Stimulated activated CD4-positive, alpha-beta T cell treated with anti-CD3 and anti-CD28 coated beads, Interleukin-12 subunit alpha, Interleukin-12 subunit beta, amount 100 ng/mL, for 24 hours (primary cell): ENCODE measurements at regions not wholly inside any gene's neighbourhood (a gene's known extent, or its start where the extent isn't known, plus 50 kb on each side); places are given as distances from the start of the nearest gene placed in this dataset.
"Not testable (repeated sequence)": the region's sequence is repeated elsewhere in the genome, so short reads cannot be mapped to it uniquely, and the experiment has no call there.

Source experiments
- DNase-seq, 2 experiments: peaks; one replicate each; pipeline ENCODE4 v3.0.0-alpha.2; 2020; ENCODE audit warnings: low read depth in 2 of 2

DNA sequence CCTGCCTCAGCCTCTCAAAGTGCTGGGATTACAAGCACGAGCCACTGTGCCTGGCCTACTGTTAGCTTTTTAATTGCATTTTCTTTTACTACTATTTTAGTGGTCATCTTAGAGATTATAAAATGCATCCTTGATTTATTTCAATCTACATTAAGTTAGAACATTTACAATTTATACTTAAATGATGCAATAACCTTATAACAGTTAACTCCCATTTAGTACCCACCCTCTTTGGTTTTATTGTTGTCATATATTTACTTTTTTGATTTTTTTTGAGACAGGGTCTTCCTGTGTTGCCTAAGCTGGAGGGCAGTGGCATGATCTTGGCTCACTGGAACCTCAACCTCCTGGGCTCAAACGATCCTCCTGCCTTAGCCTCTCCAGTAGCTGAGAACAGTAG is 77.3 kb downstream of the PPCDC start:
- DNase-seq: no peak

DNA sequence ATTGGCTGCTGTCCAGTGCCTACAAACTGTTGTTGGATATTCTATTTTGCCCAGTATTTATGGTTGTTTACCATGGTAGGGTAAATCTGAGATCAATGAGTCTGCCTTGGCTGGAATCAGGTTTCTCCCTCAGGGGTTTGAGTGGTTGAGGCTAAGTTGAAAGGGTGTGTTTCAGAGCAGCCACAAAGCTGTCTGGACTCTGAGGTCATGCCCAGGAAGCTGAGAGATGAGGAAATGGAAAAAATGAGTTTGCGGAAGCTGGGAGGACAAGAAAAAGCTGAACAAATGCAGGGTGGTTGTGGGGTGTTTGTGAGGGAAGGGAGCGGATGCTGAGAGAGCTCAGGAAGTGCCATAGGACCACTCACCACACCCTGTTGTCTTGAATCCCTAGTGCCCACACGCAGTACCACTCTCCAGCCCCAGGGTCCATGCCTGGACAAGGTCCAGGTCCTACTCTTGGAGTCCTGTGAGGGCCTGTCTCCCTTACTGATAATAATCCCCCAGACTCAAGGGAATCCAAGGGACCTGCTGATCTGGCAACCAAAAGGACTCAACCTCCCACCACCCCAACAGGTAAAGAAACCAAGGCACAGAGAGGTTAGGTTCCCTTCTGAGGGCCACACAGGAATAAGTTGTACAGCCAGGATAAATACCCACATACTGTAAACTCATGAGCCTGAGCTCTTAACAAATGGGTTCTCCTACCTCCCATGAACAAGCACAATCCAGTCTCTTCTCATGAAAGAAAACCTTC is 81.6 kb downstream of the PPCDC start:
- peak in 1 of 2 experiments; percentile 28 for DNase-seq

DNA sequence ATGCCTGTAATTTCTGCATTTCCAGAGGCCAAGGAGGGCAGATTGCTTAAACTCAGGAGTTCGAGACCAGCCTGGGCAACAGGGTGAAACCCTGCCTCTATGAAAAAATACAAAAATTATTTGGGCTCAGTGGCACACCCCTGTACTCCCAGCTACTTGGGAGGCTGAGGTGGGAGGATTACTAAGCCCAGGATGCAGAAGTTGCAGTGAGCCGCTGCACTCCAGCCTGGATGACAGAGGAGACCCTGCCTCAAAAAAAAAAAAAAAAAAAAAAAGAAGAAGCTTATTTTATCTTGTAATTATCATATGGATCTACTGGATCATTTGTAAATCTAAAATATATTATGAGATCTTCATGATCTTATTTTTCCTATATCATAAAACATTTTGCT is 84.1 kb downstream of the PPCDC start:
- DNase-seq: no peak

DNA sequence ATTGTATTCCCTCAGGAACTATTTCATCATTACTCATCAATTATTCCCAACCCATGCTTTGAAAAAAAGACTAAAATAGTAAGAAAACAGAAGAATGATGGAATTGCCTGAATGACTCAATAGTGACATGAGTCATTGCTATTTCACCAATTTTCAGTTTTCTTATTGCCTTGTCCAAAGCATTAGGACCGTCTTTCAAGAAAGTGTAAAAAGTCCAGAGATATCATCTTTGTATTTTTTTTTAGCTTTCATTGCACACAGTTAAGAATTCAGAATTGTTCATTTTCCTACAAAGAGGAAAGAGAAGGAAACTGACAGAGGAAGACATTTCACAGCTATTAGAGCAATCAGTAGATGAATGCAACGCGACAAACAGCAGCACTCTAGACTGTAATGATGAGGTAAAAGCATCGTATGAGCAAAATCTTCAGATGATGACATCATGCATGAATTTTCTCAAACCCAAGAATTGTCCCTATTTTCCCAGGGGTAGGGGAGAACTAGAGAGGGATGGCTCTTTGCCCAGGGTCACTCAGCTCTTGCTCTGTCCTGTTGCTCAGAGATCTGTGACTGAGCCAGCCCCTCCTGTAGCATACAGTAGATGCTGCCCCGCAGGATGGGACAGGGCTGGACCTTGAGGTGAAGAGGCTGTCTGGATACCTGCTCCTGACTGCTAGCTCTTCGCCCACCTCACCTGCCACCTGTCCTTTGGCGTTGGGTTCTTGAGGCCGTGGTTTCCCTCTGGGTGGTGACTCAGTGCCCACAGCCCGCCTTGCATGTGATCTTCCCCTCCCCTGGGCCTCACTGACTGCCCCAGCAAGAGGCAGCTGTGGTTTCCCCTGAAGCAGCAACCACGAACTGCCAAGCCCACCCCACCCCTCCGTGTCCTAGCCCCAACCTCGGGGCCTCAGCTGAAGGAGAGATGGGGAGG is 84.8 kb downstream of the PPCDC start:
- DNase-seq: peak; percentile 22 to 58

DNA sequence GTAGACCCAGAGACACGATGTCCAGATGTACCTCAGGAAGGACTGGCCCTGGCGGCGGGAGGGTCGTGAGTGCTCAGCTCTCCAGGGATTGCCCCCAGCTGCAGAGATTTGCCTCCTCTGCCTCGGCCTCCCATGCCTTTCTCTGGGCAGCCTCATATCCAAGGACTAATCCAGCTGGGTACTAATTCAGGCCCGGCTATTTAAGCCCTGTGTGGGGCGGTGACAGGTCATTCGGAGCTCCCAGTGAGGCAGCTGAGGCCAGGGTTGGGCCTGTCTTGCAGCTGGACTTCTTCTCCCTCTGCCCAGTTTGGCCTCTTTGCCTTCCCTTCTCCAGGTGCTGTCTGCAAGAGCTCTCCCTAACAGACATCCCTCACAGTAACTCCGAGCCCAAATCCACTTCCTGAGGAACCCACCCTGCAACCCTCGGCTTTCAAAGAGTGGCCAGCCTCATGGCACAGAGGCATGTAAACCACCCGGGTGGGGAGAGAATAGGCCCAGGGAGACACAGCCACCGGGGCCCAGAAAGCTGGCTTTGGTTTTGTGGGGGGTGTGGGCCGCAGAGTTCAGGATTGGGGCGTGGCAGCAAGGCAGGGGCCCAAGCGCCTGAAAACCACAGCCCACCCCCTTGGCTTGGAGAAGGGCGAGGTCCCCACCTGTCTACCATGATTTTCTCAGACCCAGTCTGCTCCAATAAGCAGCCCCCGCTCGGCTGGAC is 85.8 kb downstream of the PPCDC start:
- no peak for DNase-seq

DNA sequence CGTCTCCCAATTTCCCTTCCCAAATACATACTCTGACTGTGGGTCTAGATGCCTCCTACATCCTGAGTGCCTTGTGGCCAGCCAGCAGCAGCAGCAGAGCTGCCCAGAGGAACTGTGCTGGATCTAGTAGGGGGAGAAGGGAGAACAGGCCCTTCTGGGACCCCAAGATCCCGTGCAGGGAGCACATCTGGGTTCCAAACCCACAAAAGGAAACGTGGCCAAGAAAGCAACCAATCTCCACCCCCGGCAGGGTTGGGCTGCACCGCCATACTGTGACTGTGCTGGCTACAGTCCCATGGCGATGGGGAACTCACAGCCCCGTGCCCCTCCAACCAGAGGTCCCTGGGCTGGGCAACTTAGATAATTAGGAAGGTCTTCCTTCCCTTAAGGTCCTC is 86.3 kb downstream of the PPCDC start:
- no peak for DNase-seq

DNA sequence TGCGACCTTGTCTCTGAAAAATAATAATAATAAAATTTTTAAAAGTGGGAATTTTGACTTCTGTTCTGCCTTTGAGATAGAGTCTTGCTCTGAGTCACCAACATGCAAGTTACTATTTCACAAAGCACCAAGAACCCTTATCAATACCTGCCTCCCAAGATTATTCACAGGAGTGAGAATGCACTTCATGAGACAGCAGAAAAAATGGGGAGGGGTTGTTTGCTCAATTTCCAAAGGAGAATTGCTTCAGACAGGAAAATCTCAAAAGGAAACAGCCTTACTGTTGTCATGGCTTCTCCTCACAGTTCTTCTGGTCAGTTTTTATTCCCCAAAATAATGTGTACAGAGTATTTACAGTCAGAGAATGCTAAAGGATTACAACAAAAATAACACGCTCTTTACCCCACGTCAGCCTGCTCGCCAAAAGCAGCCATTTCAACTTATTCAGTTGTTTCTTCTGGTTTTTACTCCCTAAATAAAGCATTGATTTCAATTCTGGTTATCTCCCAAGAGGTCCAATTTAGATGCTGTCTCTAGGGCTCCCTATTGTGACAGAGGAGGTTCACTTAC is 89.0 kb downstream of the PPCDC start:
- no peak for DNase-seq

DNA sequence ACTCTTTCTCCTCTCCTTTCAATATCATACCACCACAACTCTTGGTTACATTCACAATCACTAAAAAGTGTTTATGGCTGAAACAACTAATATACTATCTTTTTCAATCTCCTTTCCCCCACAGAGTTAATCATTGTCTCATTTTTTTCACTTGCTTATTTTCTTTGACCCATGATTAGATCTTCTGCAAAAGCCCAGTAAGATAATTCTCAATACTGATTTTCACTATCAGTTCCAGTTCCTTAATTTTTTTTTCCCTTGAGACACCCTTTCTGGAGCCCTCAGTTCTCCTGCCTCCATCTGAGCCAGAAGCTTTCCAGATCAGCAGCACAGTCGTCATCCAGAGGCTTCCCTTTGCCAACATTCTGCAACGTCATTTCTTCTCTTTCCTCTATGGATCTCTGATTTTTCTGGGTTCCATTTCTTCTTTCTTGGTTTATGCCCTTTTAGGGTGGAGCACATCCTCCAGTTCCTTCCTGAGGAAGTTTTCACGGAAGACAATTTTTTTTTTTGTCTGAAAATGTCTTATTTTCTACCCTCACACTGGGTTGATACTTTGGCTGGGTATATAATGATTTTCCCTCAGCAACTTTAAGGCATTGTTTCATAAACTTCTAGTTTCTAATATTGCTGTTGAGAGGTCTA is 88.7 kb upstream of the C15orf39 start:
- DNase-seq: no peak

DNA sequence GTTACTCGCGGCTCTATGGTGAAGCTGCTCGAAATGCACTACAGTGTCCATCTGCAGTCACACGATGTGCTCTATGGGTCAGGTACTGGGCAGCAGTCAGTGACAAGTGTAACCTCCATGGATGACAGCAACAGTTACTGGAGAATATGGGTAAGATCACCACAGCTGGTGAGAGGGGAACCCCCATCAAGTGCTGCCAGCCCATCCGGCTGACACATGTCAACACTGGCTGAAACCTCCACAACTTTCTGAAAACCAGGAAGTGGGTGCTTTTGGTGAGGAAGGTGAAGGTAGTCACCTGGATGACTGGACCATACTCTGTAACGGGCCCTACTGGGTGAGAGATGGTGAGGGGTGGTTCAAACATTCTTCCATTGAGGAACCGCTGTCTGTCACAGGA is 87.4 kb upstream of the C15orf39 start:
- no peak for DNase-seq

DNA sequence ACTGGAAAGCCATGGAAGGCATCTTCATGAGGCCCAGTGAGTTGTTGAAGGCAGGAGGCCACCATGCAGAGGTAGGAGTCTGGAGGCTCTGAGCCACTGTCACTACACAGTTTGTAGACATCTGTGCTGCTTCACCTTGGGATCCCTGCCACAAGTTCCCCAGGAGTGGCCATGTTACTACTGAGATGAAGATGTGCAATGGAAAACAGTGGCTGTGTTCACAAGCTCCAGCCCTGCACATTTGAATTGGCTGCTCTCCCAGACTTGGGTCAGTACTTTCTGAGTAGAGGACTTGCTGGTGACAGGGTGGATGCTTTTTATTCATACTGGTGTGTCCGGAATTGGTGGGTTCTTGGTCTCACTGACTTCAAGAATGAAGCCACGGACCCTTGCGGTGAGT is 86.9 kb upstream of the C15orf39 start:
- no peak for DNase-seq

DNA sequence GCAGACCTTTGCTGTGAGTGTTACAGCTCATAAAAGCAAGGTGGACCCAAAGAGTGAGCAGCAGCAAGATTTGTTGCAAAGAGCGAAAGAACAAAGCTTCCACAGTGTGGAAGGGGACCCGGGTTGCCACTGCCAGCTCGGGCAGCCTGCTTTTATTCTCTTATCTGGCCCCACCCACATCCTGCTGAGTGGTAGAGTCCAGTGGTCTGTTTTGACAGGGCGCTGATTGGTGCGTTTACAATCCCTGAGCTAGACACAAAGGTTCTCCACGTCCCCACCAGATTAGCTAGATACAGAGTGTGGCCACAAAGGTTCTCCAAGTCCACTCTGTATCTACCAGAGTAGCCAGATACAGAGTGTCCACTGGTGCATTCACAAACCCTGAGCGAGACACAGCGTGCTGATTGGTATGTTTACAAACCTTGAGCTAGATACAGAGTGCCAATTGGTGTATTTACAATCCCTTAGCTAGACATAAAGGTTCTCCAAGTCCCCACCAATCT is 86.2 kb upstream of the C15orf39 start:
- not testable (repeated sequence) for DNase-seq

DNA sequence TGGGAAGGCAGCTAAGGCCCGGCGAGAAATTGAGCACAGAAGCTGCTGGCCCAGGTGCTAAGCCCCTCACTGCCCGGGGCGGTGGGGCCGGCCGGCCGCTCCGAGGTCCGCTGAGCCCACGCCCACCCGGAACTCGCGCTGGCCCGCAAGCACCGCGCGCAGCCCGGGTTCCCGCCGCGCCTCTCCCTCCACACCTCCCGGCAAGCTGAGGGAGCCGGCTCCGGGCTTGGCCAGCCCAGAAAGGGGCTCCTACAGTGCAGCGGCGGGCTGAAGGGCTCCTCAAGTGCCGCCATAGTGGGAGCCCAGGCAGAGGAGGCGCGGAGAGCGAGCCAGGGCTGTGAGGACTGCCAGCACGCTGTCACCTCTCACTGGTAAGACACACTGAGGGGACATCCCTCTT is 85.5 kb upstream of the C15orf39 start:
- not testable (repeated sequence) for DNase-seq

DNA sequence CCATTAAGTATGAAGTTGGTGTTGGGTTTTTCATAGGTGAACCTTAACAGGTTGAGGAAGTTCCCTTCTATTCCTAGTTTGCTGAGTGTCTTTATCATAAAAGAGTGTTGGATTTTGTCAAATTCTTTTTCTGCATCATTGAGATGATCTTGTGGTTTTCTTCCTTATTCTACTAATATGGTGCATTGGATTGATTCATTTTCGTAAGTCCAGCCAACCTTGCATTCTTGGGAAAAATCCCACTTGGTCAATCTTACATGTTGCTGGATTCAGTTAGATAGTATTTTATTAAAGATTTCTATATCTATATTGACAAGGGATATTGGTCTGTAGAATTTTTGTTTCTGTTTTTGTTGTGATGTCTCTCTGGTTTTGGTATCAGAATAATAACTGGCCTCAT is 83.7 kb upstream of the C15orf39 start:
- DNase-seq: no peak

DNA sequence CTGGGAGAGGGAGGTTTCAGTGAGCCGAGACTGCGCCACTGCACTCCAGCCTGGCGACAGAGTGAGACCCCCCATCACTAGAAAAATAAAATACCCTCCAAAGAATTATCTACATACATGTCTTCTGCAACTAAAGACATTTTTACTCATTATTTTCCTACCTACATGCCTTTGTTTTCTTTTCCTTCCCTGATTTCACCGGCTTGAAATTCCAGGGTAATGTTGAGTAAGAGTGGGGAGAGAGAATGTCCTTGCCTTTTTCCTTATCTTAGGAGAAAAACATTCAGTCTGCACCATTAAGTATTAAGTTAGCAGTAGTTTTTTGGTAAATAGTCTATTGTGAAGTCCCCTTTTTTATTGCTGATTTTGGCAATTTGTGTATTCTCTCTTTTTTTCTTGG is 82.4 kb upstream of the C15orf39 start:
- not testable (repeated sequence) for DNase-seq

DNA sequence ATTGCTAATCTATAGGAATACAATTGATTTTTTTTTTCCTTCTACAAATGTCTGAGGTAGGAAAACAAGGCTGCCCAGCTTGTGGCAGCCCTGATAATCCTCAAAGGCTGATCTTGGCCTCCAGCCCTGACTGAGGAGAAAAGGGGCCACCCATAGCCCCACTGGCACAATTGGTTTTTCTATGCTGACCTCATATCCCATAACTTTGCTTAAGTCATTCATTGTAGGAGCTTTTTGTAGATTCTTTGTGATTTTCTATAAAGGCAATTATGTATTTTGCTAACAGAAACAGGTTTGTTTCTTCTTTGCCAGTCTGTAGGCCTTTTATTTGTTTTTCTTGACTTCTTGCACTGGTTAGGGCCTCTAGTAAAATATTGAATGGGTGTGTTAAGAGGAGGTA is 80.2 kb upstream of the C15orf39 start:
- no peak for DNase-seq

DNA sequence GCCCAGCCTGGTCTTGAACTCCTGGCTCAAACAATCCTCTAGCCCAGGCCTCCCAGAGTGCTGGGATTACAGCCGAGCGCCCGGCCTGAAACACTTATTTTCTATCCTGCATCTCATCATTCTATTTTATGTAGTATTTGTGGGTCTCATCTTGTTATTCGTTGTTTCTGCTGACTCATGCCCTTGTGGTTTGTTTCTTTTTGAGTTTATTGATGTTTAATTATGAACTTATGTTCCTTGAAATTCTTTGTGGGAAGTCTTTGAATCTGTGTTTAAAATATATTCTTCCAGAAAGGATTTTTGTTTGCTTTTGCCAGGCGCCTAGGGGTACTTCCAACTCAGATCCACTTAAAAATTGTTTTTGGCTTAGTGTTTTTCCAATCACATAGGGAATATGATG is 78.3 kb upstream of the C15orf39 start:
- DNase-seq: no peak

DNA sequence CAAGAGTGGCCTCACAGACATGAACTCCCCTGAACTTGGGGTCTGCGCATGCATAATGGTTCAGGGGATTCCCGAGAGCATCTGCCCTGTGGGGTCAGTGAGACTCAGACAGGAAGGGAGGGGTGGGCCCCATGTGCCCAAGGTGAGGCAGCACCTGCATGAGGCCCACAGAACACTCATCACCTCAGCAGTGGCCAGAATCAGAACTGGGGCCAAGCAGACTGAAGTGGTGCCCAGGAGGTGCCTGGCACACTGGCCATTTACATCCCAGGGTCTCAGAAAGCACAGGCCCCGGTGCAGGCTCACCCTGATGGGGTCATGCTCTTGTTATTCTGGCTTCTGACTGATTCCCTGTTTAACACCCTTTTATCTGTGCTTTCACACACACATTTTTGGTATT is 77.4 kb upstream of the C15orf39 start:
- not testable (repeated sequence) for DNase-seq

DNA sequence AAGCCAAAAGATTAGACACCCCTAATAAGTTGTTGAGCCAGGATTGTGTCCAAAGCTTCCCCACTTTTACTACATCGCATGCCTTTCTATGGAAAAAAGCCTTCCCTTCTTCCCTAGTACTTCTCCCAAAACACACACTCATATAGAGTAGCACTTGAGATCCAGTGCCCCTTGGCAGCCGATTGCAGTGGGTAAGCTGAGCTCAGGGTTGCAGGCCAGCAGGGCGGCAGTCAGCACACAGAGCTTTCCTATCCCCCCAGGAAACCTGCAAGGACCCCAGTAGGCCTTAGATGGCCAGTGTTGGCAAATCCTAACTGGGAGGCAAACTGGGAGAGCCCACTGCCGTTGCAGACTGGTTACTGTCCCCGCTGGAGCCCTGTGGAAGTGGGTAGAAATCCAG is 75.7 kb upstream of the C15orf39 start:
- DNase-seq: no peak

DNA sequence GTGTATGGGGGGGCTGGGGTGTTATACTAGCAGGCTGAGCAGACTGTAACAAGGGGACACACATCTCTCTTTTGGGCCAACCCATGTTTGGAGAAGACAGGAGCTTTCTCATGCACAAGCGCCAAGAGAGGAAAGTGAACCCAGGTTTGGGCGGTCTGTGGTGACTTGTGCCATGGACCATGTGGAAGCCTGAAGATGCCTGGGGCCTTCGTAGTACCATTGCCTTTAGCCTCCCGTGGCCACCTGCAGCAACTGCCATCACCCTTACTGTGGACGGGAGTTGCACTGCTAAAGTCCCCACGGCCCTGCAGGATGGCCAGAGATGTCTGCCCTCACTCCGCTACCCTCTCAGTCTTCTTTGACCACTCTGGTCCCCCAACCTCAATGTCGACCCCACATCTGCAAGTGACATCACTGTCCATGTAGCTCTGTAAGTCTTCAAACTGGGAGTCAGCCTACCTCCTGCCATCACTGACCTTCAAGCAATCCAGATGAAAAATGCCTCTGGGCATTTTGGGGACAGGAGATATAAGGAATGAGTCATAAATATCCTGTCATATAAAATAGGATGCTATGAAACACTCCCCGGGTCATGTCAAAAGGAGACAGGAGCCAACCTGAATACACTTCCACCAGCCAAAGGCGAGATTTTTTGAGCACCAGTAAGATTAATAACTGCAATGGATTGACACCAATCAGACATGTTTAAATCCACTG is 74.7 kb upstream of the C15orf39 start:
- no peak for DNase-seq

DNA sequence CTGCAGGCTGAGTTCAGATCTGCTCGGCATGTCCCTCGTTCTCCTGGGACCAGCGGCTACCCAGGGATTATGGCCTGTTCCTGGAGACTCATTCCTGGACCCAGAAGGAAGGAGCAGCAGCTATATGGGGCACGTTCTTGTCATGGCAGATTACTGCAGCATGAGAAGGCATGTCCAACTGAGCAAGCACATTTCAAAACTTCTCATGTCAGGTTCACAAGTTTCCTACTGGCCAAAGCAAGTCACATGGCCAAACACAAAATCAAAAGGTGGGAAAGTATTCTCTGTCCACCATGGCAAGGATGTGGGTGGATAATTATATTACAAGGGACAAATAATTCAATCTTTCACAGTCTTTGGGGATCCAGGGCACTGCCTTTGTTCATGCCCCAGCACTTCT is 71.9 kb upstream of the C15orf39 start:
- no peak for DNase-seq

DNA sequence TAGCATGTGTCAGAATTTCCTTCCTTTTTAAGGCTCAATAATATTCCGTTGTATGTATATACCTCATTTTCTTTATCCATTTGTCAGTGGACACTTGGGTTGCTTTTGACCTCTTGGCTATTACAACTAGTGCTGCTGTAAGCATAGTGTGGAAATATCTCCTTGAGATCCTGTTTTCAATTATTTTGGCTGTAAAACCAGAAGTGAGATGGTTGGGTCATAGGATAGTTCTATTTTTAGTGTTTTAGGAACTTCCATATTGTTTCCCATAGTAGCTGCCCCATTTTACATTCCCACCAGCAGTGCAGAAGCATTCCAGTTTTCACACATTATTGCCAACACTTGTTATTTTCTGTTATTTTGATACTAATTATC is 70.4 kb upstream of the C15orf39 start:
- DNase-seq: no peak
